ENCODE measurements at regions not wholly inside any gene's neighbourhood (a gene's known extent, or its start where the extent isn't known, plus 50 kb on each side); places are given as distances from the start of the nearest gene placed in this dataset.

DNA sequence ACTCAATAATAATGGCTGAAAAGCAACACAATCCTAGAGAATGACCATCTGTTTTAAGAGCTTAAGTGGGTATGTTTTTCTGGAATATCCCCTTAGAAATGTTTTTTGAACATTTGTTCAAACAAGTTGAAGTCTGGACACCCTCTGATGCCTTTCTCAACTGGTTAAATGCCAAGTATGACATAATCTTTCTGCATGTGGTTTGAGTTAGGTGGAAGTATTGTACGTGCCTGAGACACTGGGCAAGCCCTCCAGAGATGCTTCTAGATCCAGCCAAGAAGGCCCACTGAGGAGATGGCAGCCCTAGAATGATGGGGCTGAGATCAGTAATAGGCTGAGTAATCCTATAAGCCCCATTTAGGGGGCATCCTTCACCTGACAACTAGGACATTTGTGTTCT is 493.1 kb downstream of the MAGEE1 start:
- TF ChIP-seq, protein P1, sequence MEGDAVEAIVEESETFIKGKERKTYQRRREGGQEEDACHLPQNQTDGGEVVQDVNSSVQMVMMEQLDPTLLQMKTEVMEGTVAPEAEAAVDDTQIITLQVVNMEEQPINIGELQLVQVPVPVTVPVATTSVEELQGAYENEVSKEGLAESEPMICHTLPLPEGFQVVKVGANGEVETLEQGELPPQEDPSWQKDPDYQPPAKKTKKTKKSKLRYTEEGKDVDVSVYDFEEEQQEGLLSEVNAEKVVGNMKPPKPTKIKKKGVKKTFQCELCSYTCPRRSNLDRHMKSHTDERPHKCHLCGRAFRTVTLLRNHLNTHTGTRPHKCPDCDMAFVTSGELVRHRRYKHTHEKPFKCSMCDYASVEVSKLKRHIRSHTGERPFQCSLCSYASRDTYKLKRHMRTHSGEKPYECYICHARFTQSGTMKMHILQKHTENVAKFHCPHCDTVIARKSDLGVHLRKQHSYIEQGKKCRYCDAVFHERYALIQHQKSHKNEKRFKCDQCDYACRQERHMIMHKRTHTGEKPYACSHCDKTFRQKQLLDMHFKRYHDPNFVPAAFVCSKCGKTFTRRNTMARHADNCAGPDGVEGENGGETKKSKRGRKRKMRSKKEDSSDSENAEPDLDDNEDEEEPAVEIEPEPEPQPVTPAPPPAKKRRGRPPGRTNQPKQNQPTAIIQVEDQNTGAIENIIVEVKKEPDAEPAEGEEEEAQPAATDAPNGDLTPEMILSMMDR (IDR thresholded peaks at IDR 0.05; ENCODE audit: low read depth, low read length, missing input control), result no peak
- no peak for TF ChIP-seq TAF1 (conservative IDR thresholded peaks at IDR 0.05)
- no peak for TF ChIP-seq HNF4G (IDR thresholded peaks at IDR 0.05)
- TF ChIP-seq, protein P2, sequence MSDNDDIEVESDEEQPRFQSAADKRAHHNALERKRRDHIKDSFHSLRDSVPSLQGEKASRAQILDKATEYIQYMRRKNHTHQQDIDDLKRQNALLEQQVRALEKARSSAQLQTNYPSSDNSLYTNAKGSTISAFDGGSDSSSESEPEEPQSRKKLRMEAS (IDR thresholded peaks at IDR 0.05), result no peak
- TF ChIP-seq RAD21 (IDR thresholded peaks at IDR 0.05), result no peak
- no peak for TF ChIP-seq ATF3 (IDR thresholded peaks at IDR 0.05)
- TF ChIP-seq GABPA (IDR thresholded peaks at IDR 0.05 in 1 of 2, conservative IDR thresholded peaks at IDR 0.05 in 1 of 2), result no peak
- no peak for TF ChIP-seq JUND (IDR thresholded peaks at IDR 0.05)
- no peak for TF ChIP-seq ZBTB33 (IDR thresholded peaks at IDR 0.05)
- no peak for TF ChIP-seq RXRA (IDR thresholded peaks at IDR 0.05)
- TF ChIP-seq SP1 (IDR thresholded peaks at IDR 0.05), result no peak
- TF ChIP-seq, protein P3, sequence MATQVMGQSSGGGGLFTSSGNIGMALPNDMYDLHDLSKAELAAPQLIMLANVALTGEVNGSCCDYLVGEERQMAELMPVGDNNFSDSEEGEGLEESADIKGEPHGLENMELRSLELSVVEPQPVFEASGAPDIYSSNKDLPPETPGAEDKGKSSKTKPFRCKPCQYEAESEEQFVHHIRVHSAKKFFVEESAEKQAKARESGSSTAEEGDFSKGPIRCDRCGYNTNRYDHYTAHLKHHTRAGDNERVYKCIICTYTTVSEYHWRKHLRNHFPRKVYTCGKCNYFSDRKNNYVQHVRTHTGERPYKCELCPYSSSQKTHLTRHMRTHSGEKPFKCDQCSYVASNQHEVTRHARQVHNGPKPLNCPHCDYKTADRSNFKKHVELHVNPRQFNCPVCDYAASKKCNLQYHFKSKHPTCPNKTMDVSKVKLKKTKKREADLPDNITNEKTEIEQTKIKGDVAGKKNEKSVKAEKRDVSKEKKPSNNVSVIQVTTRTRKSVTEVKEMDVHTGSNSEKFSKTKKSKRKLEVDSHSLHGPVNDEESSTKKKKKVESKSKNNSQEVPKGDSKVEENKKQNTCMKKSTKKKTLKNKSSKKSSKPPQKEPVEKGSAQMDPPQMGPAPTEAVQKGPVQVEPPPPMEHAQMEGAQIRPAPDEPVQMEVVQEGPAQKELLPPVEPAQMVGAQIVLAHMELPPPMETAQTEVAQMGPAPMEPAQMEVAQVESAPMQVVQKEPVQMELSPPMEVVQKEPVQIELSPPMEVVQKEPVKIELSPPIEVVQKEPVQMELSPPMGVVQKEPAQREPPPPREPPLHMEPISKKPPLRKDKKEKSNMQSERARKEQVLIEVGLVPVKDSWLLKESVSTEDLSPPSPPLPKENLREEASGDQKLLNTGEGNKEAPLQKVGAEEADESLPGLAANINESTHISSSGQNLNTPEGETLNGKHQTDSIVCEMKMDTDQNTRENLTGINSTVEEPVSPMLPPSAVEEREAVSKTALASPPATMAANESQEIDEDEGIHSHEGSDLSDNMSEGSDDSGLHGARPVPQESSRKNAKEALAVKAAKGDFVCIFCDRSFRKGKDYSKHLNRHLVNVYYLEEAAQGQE (IDR thresholded peaks at IDR 0.05), result no peak

All from liver (tissue), 3 donors.